CD4-positive, CD25-positive, alpha-beta regulatory T cell (primary cell): ENCODE measurements at regions not wholly inside any gene's neighbourhood (a gene's known extent, or its start where the extent isn't known, plus 50 kb on each side); places are given as distances from the start of the nearest gene placed in this dataset.
"Not testable (repeated sequence)": the region's sequence is repeated elsewhere in the genome, so short reads cannot be mapped to it uniquely, and the experiment has no call there.

Experiments
- ATAC-seq, 2 donors: fragments of 150-1000 bp; cut with Tn5 transposase; one replicate each; pipeline ENCODE4 v1.10.0; 2021; ENCODE audit warnings: low read depth in 2 of 2, moderate number of reproducible peaks in 2 of 2, moderate library complexity in 1 of 2
- DNase-seq, 3 donors: peaks; one replicate each; pipeline versions ENCODE4 v3.0.0 to v3.0.0-alpha.2; 2012 to 2022; ENCODE audit warnings: mixed read lengths in 1 of 3
- H3K27ac ChIP-seq: one replicate; pipeline ENCODE4 v1.7.0; 2013; ENCODE audit warnings: mild to moderate bottlenecking, low read length; ENCODE audit not compliant: insufficient read depth, poor library complexity, severe bottlenecking
- H3K27me3 ChIP-seq: one replicate; pipeline ENCODE4 v1.7.0; 2013; ENCODE audit warnings: low read length; ENCODE audit not compliant: control insufficient read depth, insufficient read depth
- H3K36me3 ChIP-seq: one replicate; pipeline ENCODE4 v1.7.0; 2013; ENCODE audit warnings: mild to moderate bottlenecking, low read length, moderate library complexity; ENCODE audit not compliant: control insufficient read depth, insufficient read depth
- H3K4me1 ChIP-seq: 2 replicates; pipeline ENCODE4 v1.7.0; 2013; ENCODE audit warnings: mild to moderate bottlenecking, low read length; ENCODE audit not compliant: insufficient read depth, control insufficient read depth, poor library complexity, severe bottlenecking
- H3K4me3 ChIP-seq: one replicate; pipeline ENCODE4 v1.7.0; 2013; ENCODE audit warnings: low read depth, mild to moderate bottlenecking, low read length, moderate library complexity
- H3K9me3 ChIP-seq, 2 experiments: 1 replicate in 1 of 2; 2 replicates in 1 of 2; pipeline ENCODE4 v1.7.0; 2013; ENCODE audit warnings: low read length in 2 of 2, mild to moderate bottlenecking in 1 of 2, moderate library complexity in 1 of 2; ENCODE audit not compliant: control insufficient read depth in 2 of 2
- H3K27ac Mint-ChIP-seq, 3 donors: one replicate each; pipeline ENCODE4 v1.8.0; 2020 to 2022; ENCODE audit warnings: mild to moderate bottlenecking in 3 of 3, mixed read lengths in 3 of 3, moderate library complexity in 2 of 3
- H3K27me3 Mint-ChIP-seq: one replicate; pipeline ENCODE4 v1.8.0; 2022; ENCODE audit warnings: mild to moderate bottlenecking, mixed read lengths
- H3K36me3 Mint-ChIP-seq: one replicate; pipeline ENCODE4 v1.8.0; 2020; ENCODE audit warnings: mixed read lengths
- H3K4me1 Mint-ChIP-seq, 4 donors: one replicate each; pipeline ENCODE4 v1.8.0; 2020 to 2022; ENCODE audit warnings: mixed read lengths in 4 of 4, mild to moderate bottlenecking in 1 of 4
- H3K4me3 Mint-ChIP-seq, 4 donors: one replicate each; pipeline ENCODE4 v1.8.0; 2020 to 2022; ENCODE audit warnings: mild to moderate bottlenecking in 4 of 4, mixed read lengths in 4 of 4, moderate library complexity in 3 of 4
- H3K9me3 Mint-ChIP-seq, 7 donors: one replicate each; pipeline ENCODE4 v1.8.0; 2020 to 2022; ENCODE audit warnings: mixed read lengths in 7 of 7, mild to moderate bottlenecking in 3 of 7, moderate library complexity in 2 of 7

- Mint-ChIP-seq H3K4me1 (peaks cover 0 to 1% (median 0%) of the 10 kb centered on the region in 4 donors), H3K27me3 (peaks cover 21% of the 10 kb centered on the region), H3K27ac (no peak overlapping the region), H3K36me3 (no peaks in the 10 kb centered on the region), H3K9me3 (peaks cover 0 to 6% (median 0%) of the 10 kb centered on the region in 7 donors), H3K4me3 (no peak overlapping the region)
- H3K4me3 ChIP-seq: no peak overlapping the region
- H3K36me3 ChIP-seq: no peaks in the 10 kb centered on the region
- DNase-seq: no peak
- ATAC-seq: no peak
- H3K9me3 ChIP-seq: no peaks in the 10 kb centered on the region
- peaks cover 6% of the 10 kb centered on the region for H3K27me3 ChIP-seq
- H3K27ac ChIP-seq: no peak overlapping the region
- H3K4me1 ChIP-seq: no peaks in the 10 kb centered on the region
These were observed 93.9 kb upstream of the GATB start for GRCh38 chr4:151854731-151855130.

- Mint-ChIP-seq H3K4me1 (peaks cover 0 to 1% (median 0%) of the 10 kb centered on the region in 4 donors), H3K36me3 (no peaks in the 10 kb centered on the region), H3K27ac (no peak overlapping the region), H3K9me3 (peaks cover 0 to 5% (median 0%) of the 10 kb centered on the region in 7 donors), H3K27me3 (peaks cover 19% of the 10 kb centered on the region), H3K4me3 (no peak overlapping the region)
- DNase-seq (no peak), ATAC-seq (no peak)
- no peaks in the 10 kb centered on the region for H3K36me3 ChIP-seq
- no peaks in the 10 kb centered on the region for H3K4me1 ChIP-seq
- H3K27ac ChIP-seq: no peak overlapping the region
- H3K9me3 ChIP-seq: no peaks in the 10 kb centered on the region
- no peak overlapping the region for H3K4me3 ChIP-seq
- H3K27me3 ChIP-seq: peaks cover 10% of the 10 kb centered on the region
These were observed 92.2 kb upstream of the GATB start for GRCh38 chr4:151853034-151853433.

- DNase-seq (no peak), ATAC-seq (no peak)
- peaks cover 10% of the 10 kb centered on the region for H3K27me3 ChIP-seq
- no peaks in the 10 kb centered on the region for H3K36me3 Mint-ChIP-seq
- H3K4me1 ChIP-seq: no peaks in the 10 kb centered on the region
- H3K9me3 Mint-ChIP-seq: peaks cover 0 to 5% (median 0%) of the 10 kb centered on the region in 7 donors
- H3K4me3 ChIP-seq: no peak overlapping the region
- H3K4me1 Mint-ChIP-seq: no peaks in the 10 kb centered on the region
- peaks cover 24% of the 10 kb centered on the region for H3K27me3 Mint-ChIP-seq
- no peak overlapping the region for H3K4me3 Mint-ChIP-seq
- H3K27ac Mint-ChIP-seq: no peak overlapping the region
- H3K27ac ChIP-seq: no peak overlapping the region
- H3K9me3 ChIP-seq: no peaks in the 10 kb centered on the region
- no peaks in the 10 kb centered on the region for H3K36me3 ChIP-seq
These were observed 91.4 kb upstream of the GATB start for GRCh38 chr4:151852202-151852601.

GRCh38 chr4:151851354-151851753 lies 90.5 kb upstream of the GATB start:
- no peak overlapping the region for H3K27ac Mint-ChIP-seq
- H3K4me1 Mint-ChIP-seq: no peaks in the 10 kb centered on the region
- H3K27me3 Mint-ChIP-seq: peaks cover 30% of the 10 kb centered on the region
- DNase-seq: no peak
- Histone ChIP-seq H3K27me3 (peaks cover 10% of the 10 kb centered on the region), H3K27ac (no peak overlapping the region), H3K4me3 (no peak overlapping the region), H3K9me3 (no peaks in the 10 kb centered on the region), H3K36me3 (no peaks in the 10 kb centered on the region), H3K4me1 (no peaks in the 10 kb centered on the region)
- no peak overlapping the region for H3K4me3 Mint-ChIP-seq
- no peak for ATAC-seq
- peaks cover 0 to 5% (median 0%) of the 10 kb centered on the region in 7 donors for H3K9me3 Mint-ChIP-seq
- H3K36me3 Mint-ChIP-seq: no peaks in the 10 kb centered on the region

GRCh38 chr4:151850791-151851213 lies 90.0 kb upstream of the GATB start:
- H3K27me3 ChIP-seq: peaks cover 10% of the 10 kb centered on the region
- no peaks in the 10 kb centered on the region for H3K4me1 ChIP-seq
- Mint-ChIP-seq H3K27me3 (peaks cover 30% of the 10 kb centered on the region), H3K9me3 (peaks cover 0 to 5% (median 0%) of the 10 kb centered on the region in 7 donors), H3K4me1 (no peaks in the 10 kb centered on the region), H3K36me3 (no peaks in the 10 kb centered on the region), H3K4me3 (no peak overlapping the region), H3K27ac (no peak overlapping the region)
- H3K9me3 ChIP-seq: no peaks in the 10 kb centered on the region
- H3K36me3 ChIP-seq: no peaks in the 10 kb centered on the region
- no peak overlapping the region for H3K4me3 ChIP-seq
- ATAC-seq (no peak), DNase-seq (no peak)
- no peak overlapping the region for H3K27ac ChIP-seq

GRCh38 chr4:151845551-151845950 lies 84.7 kb upstream of the GATB start:
- H3K27me3 ChIP-seq, H3K36me3 ChIP-seq, DNase-seq, H3K27ac Mint-ChIP-seq, H3K27ac ChIP-seq, H3K36me3 Mint-ChIP-seq, H3K4me3 ChIP-seq, H3K4me1 ChIP-seq, H3K4me1 Mint-ChIP-seq, ATAC-seq, H3K9me3 Mint-ChIP-seq, H3K9me3 ChIP-seq, H3K4me3 Mint-ChIP-seq: not testable (repeated sequence)
- H3K27me3 Mint-ChIP-seq: peaks cover 34% of the 10 kb centered on the region

GRCh38 chr4:151842430-151843079 lies 81.7 kb upstream of the GATB start:
- no peak overlapping the region for H3K27ac Mint-ChIP-seq
- no peaks in the 10 kb centered on the region for H3K36me3 Mint-ChIP-seq
- H3K27me3 Mint-ChIP-seq: peaks cover 27% of the 10 kb centered on the region
- no peak overlapping the region for H3K4me3 Mint-ChIP-seq
- peaks cover 0 to 1% (median 0%) of the 10 kb centered on the region in 7 donors for H3K9me3 Mint-ChIP-seq
- Histone ChIP-seq H3K9me3 (no peaks in the 10 kb centered on the region), H3K4me1 (no peaks in the 10 kb centered on the region), H3K4me3 (no peak overlapping the region), H3K27me3 (peaks cover 3% of the 10 kb centered on the region), H3K36me3 (no peaks in the 10 kb centered on the region), H3K27ac (no peak overlapping the region)
- no peaks in the 10 kb centered on the region for H3K4me1 Mint-ChIP-seq
- DNase-seq: no peak
- ATAC-seq: no peak

- no peaks in the 10 kb centered on the region for H3K9me3 ChIP-seq
- no peak for ATAC-seq
- Mint-ChIP-seq H3K27ac (peak overlapping the region in 1 of 3 donors; percentile 20), H3K9me3 (peaks cover 0 to 1% (median 0%) of the 10 kb centered on the region in 7 donors), H3K36me3 (no peaks in the 10 kb centered on the region), H3K4me3 (no peak overlapping the region), H3K27me3 (peaks cover 24% of the 10 kb centered on the region), H3K4me1 (no peaks in the 10 kb centered on the region)
- no peak overlapping the region for H3K27ac ChIP-seq
- no peaks in the 10 kb centered on the region for H3K36me3 ChIP-seq
- H3K27me3 ChIP-seq: peaks cover 3% of the 10 kb centered on the region
- no peak overlapping the region for H3K4me3 ChIP-seq
- DNase-seq: no peak
- no peaks in the 10 kb centered on the region for H3K4me1 ChIP-seq
These were observed 80.3 kb upstream of the GATB start for GRCh38 chr4:151841107-151841506.
